KBM-7 (cell line): ENCODE measurements at regions not wholly inside any gene's neighbourhood (a gene's known extent, or its start where the extent isn't known, plus 50 kb on each side); places are given as distances from the start of the nearest gene placed in this dataset.
"Not testable (repeated sequence)": the region's sequence is repeated elsewhere in the genome, so short reads cannot be mapped to it uniquely, and the experiment has no call there.

Experiments used
- DNase-seq: peaks from one replicate; pipeline ENCODE4 v3.0.0-alpha.2; 2015
- in situ Hi-C: fragments of 300-500 bp; cut with MboI; formaldehyde crosslinking; loops from 2 replicates; pipeline ENCODE4 v1.14.3; 2020; ENCODE audit warnings: low sequenced_read_pairs, low pct_unique_long_range_greater_than_20kb, mixed read lengths

DNA sequence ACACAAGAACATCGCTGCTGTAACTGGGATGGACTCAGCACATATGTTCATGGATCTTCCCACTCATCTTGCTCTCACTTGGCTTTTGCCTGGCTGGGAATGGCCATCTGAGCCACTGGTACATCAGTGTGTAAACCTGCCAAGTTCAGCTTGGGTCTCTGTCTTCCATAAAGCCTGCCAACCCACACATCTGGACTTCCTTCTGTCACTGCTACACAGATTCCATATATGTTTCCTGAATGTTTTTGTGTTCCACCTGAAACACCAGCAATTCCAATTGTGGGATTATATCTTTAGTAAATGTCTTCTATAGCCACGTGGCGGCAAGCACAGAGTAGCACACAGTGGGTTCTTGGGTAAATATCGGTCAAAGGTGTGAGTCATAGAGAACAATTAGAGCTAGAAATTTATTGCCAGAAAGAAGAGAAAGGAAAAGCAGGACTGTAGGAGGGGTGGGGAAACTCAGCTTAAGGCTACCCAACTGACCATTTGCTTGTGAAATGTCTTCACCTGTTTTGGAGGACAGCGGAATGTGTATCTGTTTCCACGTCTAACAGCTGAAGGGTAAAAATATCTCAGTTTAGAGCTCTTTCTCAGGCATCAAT is 125.9 kb downstream of the MFAP3L start:
- no peak for DNase-seq
- in situ Hi-C loops: no loop called here

DNA sequence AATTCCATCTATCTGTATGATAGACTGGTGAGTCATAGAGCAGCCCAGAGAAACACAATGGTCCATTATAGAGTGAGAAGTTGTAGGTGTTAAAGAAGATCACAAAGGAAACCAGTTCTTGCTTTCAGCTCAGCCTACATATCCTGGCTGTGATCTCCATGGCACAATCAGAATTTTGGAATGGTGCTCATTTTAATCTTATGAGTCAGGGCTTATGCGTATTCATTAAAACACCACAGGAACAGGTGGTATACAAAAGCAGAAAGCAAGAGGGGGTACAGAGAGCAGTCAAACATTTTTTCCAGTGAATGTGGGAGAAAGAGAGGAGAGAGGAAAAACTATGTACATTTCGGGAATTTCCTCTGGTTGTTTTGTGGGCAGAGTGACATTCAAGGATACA is 126.9 kb downstream of the MFAP3L start:
- in situ Hi-C loops: no loop called here

DNA sequence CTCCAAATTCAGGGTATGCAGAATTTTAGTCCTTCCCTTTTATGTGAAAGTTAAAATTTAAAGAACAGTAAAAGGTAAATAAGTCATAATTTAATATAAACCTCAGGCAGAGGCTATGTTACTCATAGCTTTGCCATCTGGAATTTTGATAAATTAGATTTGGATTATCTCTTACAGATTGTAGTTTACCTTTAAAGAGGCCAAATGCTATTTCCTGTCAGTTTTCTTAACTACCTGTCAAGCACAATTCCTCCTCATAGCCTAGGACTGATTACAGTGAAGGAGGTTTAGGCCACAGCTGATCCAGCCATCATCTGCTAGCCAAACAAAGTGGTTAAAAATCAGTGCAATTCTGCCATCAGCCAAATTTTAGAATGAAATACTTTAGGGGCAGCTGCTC is 128.1 kb downstream of the MFAP3L start:
- in situ Hi-C loops: no loop called here

More for the DNA sequence above, 126.9 kb downstream of the MFAP3L start:
- DNase-seq: no peak

DNA sequence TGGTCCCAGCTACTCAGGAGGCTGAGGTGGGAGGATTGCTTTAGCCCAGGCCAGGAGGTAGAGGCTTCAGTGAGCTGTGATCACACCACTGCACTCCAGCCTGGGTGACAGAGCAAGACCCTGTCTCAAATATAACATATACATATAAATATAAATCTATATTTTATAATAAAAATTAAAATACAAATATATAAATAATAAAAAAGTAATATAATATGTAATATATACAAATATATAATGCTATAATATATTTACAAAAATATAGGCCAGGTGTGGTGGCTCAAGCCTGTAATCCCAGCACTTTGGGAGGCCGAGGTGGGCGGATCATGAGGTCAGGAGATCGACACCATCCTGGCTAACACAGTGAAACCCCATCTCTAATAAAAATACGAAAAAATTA is 131.4 kb downstream of the MFAP3L start:
- DNase-seq, in situ Hi-C loops: not testable (repeated sequence)

More for the DNA sequence above, 128.1 kb downstream of the MFAP3L start:
- DNase-seq: no peak

DNA sequence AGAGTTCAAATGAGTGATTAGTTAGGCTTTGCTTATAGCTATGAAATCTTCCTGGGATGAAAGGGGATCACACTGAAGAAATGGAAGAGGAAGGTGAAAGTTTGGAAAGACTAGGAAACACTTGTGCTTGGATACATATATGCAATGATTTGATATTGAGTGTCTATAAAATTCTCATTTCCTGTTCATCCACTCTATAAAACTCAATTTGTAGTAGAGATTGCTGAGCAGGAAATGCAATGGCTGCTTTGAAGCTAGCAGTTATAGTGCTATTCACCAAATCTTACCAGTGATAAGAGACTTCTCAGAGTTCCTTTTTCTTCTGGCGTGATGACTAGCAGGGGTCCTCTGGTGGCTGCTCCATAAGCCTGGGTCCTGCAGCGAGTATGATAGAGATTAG is 128.1 kb upstream of the HPF1 start:
- in situ Hi-C loops: no loop called here
- DNase-seq: no peak

DNA sequence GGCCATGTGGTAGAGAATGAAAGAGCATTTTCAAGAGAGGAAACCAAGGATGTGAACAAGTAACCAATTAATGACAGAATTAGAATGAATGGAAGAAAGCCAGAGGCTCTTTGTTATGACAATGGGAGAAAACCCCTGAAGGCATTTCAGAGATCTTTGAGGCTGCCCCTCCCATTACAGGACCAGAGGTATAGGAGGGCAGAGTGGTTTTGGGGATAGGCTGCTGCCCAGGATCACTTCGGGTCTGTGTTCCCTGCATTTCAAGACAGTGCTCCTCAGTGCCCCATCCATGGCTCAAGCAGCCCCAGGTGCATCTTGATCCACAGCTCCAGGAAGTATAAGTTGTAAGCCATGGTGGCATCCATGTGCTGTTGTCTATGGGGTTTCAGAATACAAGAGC is 124.0 kb upstream of the HPF1 start:
- no peak for DNase-seq
- in situ Hi-C loops: no loop called here

DNA sequence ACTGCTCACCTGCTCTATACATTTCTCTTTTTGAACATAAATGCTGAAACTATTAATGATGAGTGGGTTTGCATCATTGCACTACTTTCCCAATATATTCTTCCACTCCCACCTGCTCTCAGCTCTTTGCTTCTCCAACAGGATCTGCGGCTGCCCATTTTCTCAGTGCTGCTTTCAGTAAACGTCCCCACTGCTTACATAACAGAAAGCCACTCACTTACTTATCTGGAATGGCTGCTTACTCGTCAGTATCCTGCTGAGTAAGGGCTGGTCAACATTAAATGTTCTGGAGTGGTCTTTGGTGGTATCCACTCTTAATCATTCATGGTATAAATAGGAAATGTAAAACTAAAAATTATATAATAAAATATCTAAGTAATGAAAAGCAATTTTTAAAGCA is 112.8 kb upstream of the HPF1 start:
- in situ Hi-C loops: no loop called here
- DNase-seq: no peak

DNA sequence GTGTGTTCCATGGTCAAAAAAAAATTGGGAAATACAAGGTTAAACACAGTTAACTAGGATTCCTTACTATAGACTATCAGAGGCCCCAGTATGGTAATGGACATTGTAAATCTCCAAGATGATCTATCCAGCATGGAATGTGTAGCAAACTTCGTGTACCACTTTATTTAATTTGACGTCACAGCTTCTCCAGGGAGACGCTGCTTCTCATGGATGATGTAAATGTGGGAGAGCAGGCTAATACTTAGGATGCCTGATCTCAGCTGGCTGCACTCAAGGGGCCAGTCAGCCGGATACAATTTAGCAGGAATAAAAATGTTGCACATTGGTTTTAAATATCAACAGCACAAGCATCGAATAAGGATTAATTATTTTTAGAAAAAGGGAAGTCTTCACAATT is 111.7 kb upstream of the HPF1 start:
- in situ Hi-C loops: no loop called here
- DNase-seq: no peak

DNA sequence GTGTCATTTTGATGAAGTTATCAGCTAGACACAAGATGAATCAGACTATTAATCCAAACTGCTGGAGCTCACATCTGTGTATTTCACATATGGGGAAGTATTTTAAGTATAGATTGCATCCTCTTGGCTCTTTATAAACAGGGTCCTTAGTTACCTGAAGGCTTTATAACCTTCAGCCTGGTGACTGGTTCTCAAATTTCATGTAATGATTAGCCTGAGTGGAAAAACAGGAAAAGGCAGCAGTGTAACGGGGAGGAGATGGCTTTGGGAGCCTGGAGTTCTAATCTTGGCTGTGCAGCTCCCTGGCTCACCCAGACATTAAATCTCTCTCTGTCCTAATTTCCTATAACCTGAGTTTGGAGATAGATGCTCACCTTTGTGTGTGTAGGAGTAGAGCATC is 103.8 kb upstream of the HPF1 start:
- in situ Hi-C loops: no loop called here

DNA sequence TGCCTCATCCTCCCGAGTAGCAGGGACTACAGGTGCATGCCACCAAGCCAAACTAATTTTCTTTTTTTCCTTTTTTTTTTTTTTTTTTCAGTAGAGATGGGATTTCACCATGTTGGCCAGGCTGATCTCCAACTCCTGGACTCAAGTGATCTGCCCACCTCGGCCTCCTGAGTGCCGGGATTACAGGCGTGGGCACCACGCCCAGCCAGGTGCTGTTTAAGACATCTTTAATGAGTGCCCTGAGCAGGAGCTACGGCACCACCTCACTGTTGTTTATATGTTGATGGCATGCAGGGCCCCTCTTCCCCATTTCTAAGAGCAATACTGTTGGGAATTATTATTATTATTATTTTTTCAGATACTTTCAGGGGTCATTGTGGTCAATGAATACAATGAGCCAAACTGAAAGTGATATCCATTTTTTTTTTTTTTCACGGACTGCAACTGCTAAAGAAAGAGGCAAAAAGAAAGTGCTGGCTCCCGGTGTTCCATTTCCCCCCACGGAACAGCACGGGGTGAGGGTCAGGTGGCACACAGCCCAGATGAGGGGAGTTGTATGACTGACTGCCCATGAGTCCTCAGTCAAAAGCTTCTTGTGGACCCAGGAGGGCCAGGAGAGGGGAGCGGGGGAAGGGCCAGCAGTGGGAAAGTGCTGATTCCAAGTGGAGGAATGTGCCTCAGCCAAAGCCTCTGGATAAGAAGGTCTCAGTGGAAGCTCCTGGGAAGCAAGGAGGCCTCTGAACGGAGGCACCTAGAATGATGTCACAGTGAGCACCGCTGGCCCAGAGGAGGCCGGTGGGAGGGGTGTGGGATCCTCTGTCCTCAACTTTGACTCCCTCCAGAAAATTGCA is 101.8 kb upstream of the HPF1 start:
- in situ Hi-C loops: no loop called here
- no peak for DNase-seq

More for the DNA sequence above, 103.8 kb upstream of the HPF1 start:
- no peak for DNase-seq

DNA sequence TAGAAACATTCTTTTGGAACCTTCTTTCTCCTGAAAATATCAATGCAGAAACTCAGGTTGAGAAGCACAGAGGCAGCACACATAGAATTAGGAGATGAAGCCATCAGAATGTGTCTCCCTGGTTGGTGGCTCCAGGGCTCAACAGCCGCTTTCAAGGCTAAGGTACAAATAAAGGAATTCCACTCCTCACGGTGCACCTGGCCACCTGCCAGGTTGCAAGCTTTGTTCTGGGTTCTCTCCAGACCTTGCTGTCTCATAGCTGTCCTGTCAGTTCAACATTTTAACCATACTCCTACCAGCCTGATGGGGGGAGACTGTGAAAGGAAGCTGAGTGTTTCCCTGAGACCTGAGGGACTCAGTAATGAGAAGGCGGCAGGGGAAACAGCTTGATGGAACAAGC is 96.3 kb upstream of the HPF1 start:
- in situ Hi-C loops: no loop called here
- DNase-seq: no peak

DNA sequence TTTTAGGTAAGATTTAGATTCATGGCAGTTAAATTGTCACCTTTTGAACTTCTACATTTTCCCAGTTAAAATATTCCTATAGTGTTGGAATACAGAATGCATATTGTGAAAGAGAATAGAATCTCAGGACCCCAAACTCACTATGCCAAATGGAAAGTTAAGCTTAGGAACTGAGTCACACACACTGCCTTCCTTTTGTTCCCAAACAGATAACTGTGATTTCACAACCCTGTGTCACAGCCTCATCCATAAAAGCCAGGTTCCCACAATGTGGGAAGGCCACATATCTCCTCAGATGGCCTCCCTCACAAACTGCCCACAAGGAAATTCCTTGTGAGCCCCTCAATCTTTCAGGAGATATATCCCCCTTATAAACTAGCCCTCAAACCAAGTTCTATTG is 94.7 kb upstream of the HPF1 start:
- in situ Hi-C loops: no loop called here
- no peak for DNase-seq

DNA sequence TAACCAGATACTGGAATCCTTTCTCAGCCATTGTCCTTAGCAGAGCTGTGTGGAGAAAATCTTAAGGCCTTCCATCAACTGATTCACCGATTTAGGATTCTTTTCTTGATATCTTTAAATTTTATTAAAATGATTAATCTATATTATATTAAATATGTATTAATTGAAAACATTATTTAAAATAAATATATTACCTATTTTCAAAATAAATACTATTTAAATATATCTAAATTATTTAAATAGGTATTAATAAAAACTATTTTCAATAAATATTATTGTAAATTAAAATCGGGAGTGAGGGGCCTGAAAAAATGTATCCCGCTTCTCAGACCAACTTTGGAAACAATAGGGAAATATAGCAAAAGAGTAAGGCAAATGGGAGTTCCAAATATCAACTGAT is 94.0 kb upstream of the HPF1 start:
- DNase-seq: no peak
- in situ Hi-C loops: no loop called here

DNA sequence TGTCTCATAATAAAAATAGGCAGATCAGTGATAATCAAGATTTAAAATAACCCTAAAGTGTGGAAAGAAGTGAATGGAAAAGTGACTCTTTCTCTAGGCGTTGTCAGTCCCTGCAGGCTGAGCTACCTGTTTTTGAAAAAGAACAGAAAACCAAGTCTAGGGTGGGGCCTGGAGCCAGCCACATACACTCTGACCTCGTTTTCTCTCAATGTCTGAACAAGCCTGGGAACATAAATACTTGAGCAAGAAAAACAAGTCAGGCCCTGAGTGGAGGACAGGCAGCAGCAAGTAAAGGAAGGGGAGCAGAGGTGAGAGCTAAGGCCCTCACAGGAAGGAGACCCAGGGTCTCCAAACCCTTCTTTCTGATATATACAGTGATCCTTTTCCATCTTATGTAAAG is 91.7 kb upstream of the HPF1 start:
- in situ Hi-C loops: no loop called here
- DNase-seq: no peak

DNA sequence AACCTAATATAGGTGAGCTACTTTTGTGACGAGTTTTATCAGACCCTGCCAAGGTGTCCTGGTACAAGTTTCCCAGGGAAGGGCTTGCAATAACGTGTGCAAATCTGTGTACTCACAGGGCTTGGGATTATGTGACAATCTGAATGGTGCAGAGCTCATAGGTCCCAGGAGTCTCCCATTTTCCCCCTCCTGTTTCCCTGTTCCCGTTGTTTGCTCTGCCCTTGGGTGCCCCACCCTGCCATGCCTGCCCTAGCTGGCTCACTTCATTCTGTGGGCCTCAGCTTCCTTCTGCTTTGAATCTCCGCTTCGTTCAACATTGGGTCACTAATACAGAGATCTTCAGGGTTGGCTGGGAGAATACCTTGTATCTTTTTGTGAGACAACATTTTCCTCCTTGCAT is 90.3 kb upstream of the HPF1 start:
- no peak for DNase-seq
- in situ Hi-C loops: no loop called here

DNA sequence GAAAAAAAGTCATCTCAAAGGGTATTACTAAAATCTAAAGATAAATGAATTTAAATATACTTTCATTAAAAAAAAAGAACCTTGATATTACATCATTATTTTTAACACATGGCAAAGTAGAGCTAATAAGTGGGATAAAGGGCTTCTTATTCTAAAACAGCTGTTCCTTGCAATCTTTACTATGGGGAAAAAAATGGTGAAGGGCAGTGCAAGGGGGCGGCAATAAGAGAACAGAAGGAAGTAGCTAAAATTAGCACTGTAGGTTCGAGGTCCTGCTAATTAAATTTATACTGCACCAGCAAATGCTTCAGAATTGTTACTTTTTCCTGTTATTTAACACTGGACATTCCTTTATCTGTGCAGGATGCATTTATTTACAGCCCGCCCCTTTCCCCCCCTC is 89.4 kb upstream of the HPF1 start:
- in situ Hi-C loops: no loop called here
- no peak for DNase-seq

DNA sequence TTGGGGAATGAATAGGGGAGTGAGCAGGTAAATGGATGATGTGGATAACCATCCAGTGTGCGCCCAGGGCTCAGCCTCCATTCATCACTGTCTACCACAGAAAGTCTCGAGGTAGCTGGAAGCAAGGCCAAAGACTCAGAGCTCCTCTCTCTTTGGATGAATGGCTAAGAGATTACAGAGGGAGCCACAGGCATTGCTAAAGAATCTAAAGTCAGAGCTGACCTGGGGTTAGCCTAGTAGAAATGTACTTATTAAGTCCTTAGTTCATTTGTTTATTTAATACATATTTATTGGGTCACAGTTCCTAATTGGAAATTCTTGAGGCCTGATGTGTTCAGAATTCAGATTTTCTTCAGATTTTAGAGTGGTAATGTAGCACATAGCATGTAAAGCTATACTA is 88.7 kb upstream of the HPF1 start:
- no peak for DNase-seq
- in situ Hi-C loops: no loop called here

DNA sequence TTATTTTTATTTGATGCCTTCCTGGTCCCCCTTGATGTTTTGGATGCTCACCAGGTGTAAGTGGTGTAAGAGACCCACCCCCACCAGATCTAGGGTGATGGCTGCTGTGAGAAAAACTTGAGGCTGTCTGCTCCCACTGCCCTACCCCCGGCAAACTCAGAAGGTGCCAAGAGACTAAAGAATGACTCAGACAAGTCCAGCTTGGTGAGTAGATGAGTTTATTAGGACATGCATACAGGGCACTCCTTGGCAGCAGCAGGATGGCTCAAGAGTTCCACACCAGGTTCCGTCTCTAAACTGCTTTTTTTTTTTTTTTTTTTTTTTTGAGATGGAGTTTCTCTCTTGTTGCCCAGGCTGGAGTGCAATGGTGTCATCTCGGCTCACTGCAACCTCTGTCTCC is 84.0 kb upstream of the HPF1 start:
- no peak for DNase-seq
- in situ Hi-C loops: no loop called here

DNA sequence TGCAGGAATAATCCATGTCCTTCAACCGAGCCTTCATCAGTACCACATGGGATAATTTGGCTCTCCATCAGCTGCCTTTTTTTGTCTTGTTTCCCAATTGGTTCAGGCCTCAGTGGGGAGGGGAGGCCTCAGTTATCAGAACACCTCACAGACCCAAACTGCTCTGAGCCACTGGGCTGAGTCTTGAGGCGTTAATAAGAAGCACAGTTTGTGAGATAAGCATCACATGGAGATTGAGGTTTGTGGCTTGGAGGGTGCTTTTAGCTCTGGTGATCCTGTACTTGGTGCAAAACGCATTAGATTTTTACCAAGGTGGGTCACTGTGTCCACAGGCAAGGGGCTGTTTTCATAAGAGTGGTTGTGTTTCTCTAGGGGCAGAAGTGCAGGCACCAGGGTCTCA is 82.8 kb upstream of the HPF1 start:
- in situ Hi-C loops: no loop called here
- no peak for DNase-seq

DNA sequence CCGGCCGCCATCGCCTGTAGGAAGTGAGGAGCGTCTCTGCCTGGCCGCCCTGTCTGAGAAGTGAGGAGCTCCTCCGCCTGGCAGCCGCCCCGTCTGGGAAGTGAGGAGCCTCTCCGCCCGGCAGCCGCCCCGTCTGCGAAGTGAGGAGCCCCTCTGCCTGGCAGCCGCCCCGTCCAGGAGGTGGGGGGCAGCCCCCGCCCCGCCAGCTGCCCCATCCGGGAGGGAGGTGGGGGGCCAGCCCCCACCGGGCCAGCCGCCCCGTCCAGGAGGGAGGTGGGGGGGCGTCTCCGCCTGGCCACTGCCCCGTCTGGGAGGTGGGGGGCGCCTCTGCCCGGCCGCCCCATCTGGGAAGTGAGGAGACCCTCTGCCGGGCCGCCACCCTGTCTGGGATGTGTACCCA is 70.6 kb upstream of the HPF1 start:
- DNase-seq, in situ Hi-C loops: not testable (repeated sequence)

DNA sequence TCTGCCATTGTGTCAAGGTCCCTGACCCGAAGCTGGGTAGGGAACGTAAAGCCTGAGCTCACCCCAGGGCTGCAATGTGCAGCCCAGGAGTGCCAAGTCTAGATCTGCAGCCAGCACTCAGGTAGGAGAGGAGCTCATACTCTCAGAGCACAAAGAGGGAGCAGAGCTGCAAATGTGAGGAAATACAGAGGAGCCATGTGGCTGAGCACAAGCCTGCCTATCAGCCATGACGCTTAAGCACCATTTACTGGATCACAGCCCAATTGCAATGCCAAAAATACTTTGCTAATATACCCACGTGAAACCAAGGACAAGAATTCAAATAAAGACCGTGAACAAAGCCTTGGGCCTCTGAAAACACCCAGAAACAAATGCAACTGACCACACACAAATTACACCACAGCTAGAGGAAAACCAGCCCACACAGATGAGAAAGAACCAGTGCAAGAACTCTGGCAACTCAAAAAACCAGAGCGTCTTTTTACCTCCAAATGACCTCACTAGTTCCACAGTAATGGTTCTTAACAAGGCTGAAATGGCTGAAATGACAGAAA is 69.0 kb upstream of the HPF1 start:
- DNase-seq: no peak
- in situ Hi-C loops: no loop called here
